ENCODE measurements at regions not wholly inside any gene's neighbourhood (a gene's known extent, or its start where the extent isn't known, plus 50 kb on each side); places are given as distances from the start of the nearest gene placed in this dataset.

GRCh38 chr14:100674897-100675619 lies 51.6 kb upstream of the DLK1 start:
- no peak for DNase-seq

DNA sequence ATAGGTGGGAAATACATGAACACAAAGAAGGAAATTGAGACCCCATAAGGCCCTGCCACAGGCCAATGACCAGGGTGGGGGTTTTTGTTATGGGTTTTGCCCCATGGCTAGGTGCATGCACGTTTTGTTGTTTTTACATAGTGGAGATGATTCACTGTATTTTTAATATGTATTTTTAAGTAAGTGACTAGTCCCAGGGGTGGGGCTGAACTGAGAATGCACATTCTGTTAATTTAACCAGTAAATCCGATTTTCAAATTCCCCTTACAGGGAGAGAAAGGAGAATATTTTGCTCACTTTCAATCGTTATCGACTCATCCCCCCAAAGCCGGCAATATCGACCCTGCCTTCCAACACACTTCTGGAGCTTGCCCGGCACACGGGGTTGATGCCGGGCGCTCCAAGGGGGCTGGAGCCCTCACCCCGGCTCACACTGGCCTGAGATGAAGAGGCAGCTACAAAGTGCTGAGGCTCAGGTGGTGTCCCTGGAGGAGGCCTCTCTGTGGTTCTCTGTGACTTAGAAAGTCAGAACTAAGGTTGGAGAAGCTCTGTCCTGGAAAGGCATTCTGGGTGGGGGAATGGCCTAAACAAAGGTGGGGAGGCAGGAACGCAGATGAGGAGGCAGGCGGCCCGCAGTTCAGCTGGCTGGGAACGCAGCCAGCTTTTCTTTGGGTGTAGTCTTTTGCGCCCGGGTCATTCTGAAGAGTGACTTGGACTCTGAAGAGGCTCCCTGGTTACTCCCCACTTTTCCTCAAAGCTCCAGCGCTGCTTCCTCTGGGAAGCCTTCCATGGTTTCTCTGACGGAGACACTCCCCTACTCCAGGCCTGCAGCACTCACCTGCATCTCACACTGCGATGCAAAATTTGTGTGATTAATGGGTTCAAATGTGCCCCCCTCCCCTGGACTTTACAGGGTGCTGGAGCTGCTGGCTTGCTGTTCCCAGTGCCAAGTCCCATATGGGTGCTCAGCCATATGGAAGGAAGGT lies 50.7 kb upstream of the DLK1 start:
- peak; percentile 96 for DNase-seq
